Urinary bladder (tissue), 3 donors: ENCODE measurements at regions not wholly inside any gene's neighbourhood (a gene's known extent, or its start where the extent isn't known, plus 50 kb on each side); places are given as distances from the start of the nearest gene placed in this dataset.
"Not testable (repeated sequence)": the region's sequence is repeated elsewhere in the genome, so short reads cannot be mapped to it uniquely, and the experiment has no call there.

ENCODE experiments used
- DNase-seq: peaks from one replicate; pipeline ENCODE4 v3.0.0-alpha.2; 2015; ENCODE audit errors: extremely low spot score
- H3K27ac ChIP-seq: one replicate; pipeline ENCODE4 v1.5.1; 2013; ENCODE audit warnings: low read depth, mild to moderate bottlenecking, moderate library complexity
- H3K36me3 ChIP-seq: one replicate; pipeline ENCODE4 v1.6.1; 2013; ENCODE audit warnings: mild to moderate bottlenecking, moderate library complexity; ENCODE audit not compliant: insufficient read depth
- H3K4me1 ChIP-seq: one replicate; pipeline ENCODE4 v1.6.1; 2013; ENCODE audit warnings: mild to moderate bottlenecking, moderate library complexity; ENCODE audit not compliant: insufficient read depth
- H3K4me3 ChIP-seq: one replicate; pipeline ENCODE4 v1.5.1; 2013; ENCODE audit warnings: low read depth, low read length
- WGBS: extraction: QIAGEN DNeasy Blood & Tissue Kit; methylation state at CpG from one replicate; pipeline ENCODE4 v1.1.7; 2013; 5-methylcytosine and 5-hydroxymethylcytosine counted together
- donor health status: healthy with polysubstance abuse.
- donor health status: healthy.

- H3K27ac ChIP-seq, H3K4me3 ChIP-seq, H3K36me3 ChIP-seq, H3K4me1 ChIP-seq, DNase-seq: not testable (repeated sequence)
- WGBS: 95% methylated on average over 3 of the region's 3 CpGs
Measured at GRCh38 chr4:55696424-55696823, 60.3 kb upstream of the NMU start.

- H3K27ac ChIP-seq: no peak overlapping the region
- H3K4me1 ChIP-seq: no peaks in the 10 kb centered on the region
- H3K36me3 ChIP-seq: no peaks in the 10 kb centered on the region
- H3K4me3 ChIP-seq: no peak overlapping the region
- no peak for DNase-seq
Measured at GRCh38 chr4:55706541-55706940, 70.4 kb upstream of the NMU start.

GRCh38 chr4:55707507-55707906, 71.4 kb upstream of the NMU start:
- WGBS: 80% methylated on average over 5 of the region's 5 CpGs
- no peak overlapping the region for H3K27ac ChIP-seq
- no peak for DNase-seq

GRCh38 chr4:55707991-55708390, 71.9 kb upstream of the NMU start:
- 80% methylated on average over 11 of the region's 11 CpGs for WGBS
- DNase-seq, H3K4me3 ChIP-seq, H3K27ac ChIP-seq, H3K4me1 ChIP-seq, H3K36me3 ChIP-seq: not testable (repeated sequence)

More at GRCh38 chr4:55707507-55707906, 71.4 kb upstream of the NMU start:
- H3K36me3 ChIP-seq: no peaks in the 10 kb centered on the region
- no peak overlapping the region for H3K4me3 ChIP-seq
- no peaks in the 10 kb centered on the region for H3K4me1 ChIP-seq

- not testable (repeated sequence) for H3K27ac ChIP-seq
Measured at GRCh38 chr4:55712835-55713234, 76.7 kb upstream of the NMU start.

GRCh38 chr4:55721651-55722050, 85.6 kb upstream of the NMU start:
- no peaks in the 10 kb centered on the region for H3K36me3 ChIP-seq

More at GRCh38 chr4:55712835-55713234, 76.7 kb upstream of the NMU start:
- 85% methylated on average over 2 of the region's 2 CpGs for WGBS
- not testable (repeated sequence) for H3K4me3 ChIP-seq, H3K4me1 ChIP-seq, H3K36me3 ChIP-seq, DNase-seq

GRCh38 chr4:55722132-55722531, 86.0 kb upstream of the NMU start:
- Histone ChIP-seq H3K4me3 (no peak overlapping the region), H3K36me3 (no peaks in the 10 kb centered on the region), H3K4me1 (no peaks in the 10 kb centered on the region), H3K27ac (no peak overlapping the region)
- WGBS: 52% methylated on average over 6 of the region's 6 CpGs
- DNase-seq: no peak

More at GRCh38 chr4:55721651-55722050, 85.6 kb upstream of the NMU start:
- H3K27ac ChIP-seq: no peak overlapping the region
- no peaks in the 10 kb centered on the region for H3K4me1 ChIP-seq
- no peak for DNase-seq
- no peak overlapping the region for H3K4me3 ChIP-seq

GRCh38 chr4:55723403-55723802, 87.3 kb upstream of the NMU start:
- no peak for DNase-seq
- H3K4me1 ChIP-seq: no peaks in the 10 kb centered on the region
- no peaks in the 10 kb centered on the region for H3K36me3 ChIP-seq
- H3K27ac ChIP-seq: no peak overlapping the region
- 53% methylated on average over 2 of the region's 2 CpGs for WGBS
- H3K4me3 ChIP-seq: no peak overlapping the region

GRCh38 chr4:55725057-55725456, 89.0 kb upstream of the NMU start:
- DNase-seq: no peak
- 54% methylated on average over 4 of the region's 4 CpGs for WGBS
- H3K36me3 ChIP-seq: no peaks in the 10 kb centered on the region
- H3K4me1 ChIP-seq: no peaks in the 10 kb centered on the region
- H3K27ac ChIP-seq: no peak overlapping the region
- no peak overlapping the region for H3K4me3 ChIP-seq

- no peaks in the 10 kb centered on the region for H3K4me1 ChIP-seq
- H3K4me3 ChIP-seq: no peak overlapping the region
- H3K27ac ChIP-seq: no peak overlapping the region
- no peak for DNase-seq
- WGBS: 90% methylated on average over 2 of the region's 2 CpGs
- H3K36me3 ChIP-seq: no peaks in the 10 kb centered on the region
Measured at GRCh38 chr4:55727746-55728145, 91.6 kb upstream of the NMU start.

GRCh38 chr4:55729351-55730279, 90.0 kb upstream of the EXOC1L start:
- H3K27ac ChIP-seq: no peak overlapping the region
- H3K4me3 ChIP-seq: no peak overlapping the region
- 71% methylated on average over 5 of the region's 5 CpGs for WGBS
- H3K4me1 ChIP-seq: no peaks in the 10 kb centered on the region
- DNase-seq: no peak
- H3K36me3 ChIP-seq: no peaks in the 10 kb centered on the region

GRCh38 chr4:55730280-55730931, 89.2 kb upstream of the EXOC1L start:
- no peaks in the 10 kb centered on the region for H3K4me1 ChIP-seq
- no peaks in the 10 kb centered on the region for H3K36me3 ChIP-seq
- 84% methylated on average over 2 of the region's 2 CpGs for WGBS
- DNase-seq: no peak
- H3K4me3 ChIP-seq: no peak overlapping the region
- H3K27ac ChIP-seq: no peak overlapping the region

GRCh38 chr4:55731959-55732358, 87.6 kb upstream of the EXOC1L start:
- Histone ChIP-seq H3K4me1 (no peaks in the 10 kb centered on the region), H3K36me3 (no peaks in the 10 kb centered on the region), H3K27ac (no peak overlapping the region), H3K4me3 (no peak overlapping the region)
- no peak for DNase-seq
- 53% methylated on average over 2 of the region's 2 CpGs for WGBS

GRCh38 chr4:55732864-55733263, 86.7 kb upstream of the EXOC1L start:
- DNase-seq: no peak
- H3K4me3 ChIP-seq: no peak overlapping the region
- no peak overlapping the region for H3K27ac ChIP-seq
- no peaks in the 10 kb centered on the region for H3K36me3 ChIP-seq
- WGBS: 67% methylated on average over 3 of the region's 3 CpGs
- H3K4me1 ChIP-seq: no peaks in the 10 kb centered on the region
